Mesenchymal stem cell (in vitro differentiated cells and primary cell): ENCODE measurements at regions not wholly inside any gene's neighbourhood (a gene's known extent, or its start where the extent isn't known, plus 50 kb on each side); places are given as distances from the start of the nearest gene placed in this dataset.

Experiments used
- DNase-seq: peaks from one replicate; pipeline ENCODE4 v3.0.0-alpha.2; 2013
- H2AFZ ChIP-seq: one replicate; pipeline ENCODE4 v1.6.1; 2013; ENCODE audit warnings: low read depth, mild to moderate bottlenecking, control low read depth, inconsistent platforms, low read length, moderate library complexity
- H2AK5ac ChIP-seq: 2 replicates; pipeline ENCODE4 v1.6.1; 2013; ENCODE audit warnings: low read length, moderate library complexity, mild to moderate bottlenecking, inconsistent platforms; ENCODE audit not compliant: severe bottlenecking
- H2BK120ac ChIP-seq: one replicate; pipeline ENCODE4 v1.6.1; 2013; ENCODE audit warnings: low read depth, mild to moderate bottlenecking, inconsistent platforms, low read length, moderate library complexity
- H2BK12ac ChIP-seq, 2 experiments: one replicate each; pipeline ENCODE4 v1.6.1; 2013; ENCODE audit warnings: inconsistent platforms in 2 of 2, low read length in 2 of 2, mild to moderate bottlenecking in 2 of 2, moderate library complexity in 2 of 2, control low read depth in 1 of 2
- H2BK15ac ChIP-seq: one replicate; pipeline ENCODE4 v1.6.1; 2013; ENCODE audit warnings: mild to moderate bottlenecking, low read depth, inconsistent platforms; ENCODE audit not compliant: poor library complexity, severe bottlenecking
- H2BK5ac ChIP-seq: 2 replicates; pipeline ENCODE4 v1.6.1; 2013; ENCODE audit warnings: low read depth, mild to moderate bottlenecking, low read length, control low read depth, inconsistent platforms; ENCODE audit not compliant: poor library complexity, severe bottlenecking
- H3K14ac ChIP-seq, 2 experiments: one replicate each; pipeline ENCODE4 v1.6.1; 2013; ENCODE audit warnings: inconsistent platforms in 2 of 2, low read length in 2 of 2, control low read depth in 1 of 2, mild to moderate bottlenecking in 1 of 2, moderate library complexity in 1 of 2
- H3K18ac ChIP-seq, 2 experiments: one replicate each; pipeline ENCODE4 v1.6.1; 2013; ENCODE audit warnings: inconsistent platforms in 2 of 2, low read length in 2 of 2, control low read depth in 1 of 2, low read depth in 1 of 2, mild to moderate bottlenecking in 1 of 2
- H3K23ac ChIP-seq, 2 experiments: one replicate each; pipeline ENCODE4 v1.6.1; 2013; ENCODE audit warnings: inconsistent platforms in 2 of 2, low read length in 2 of 2, mild to moderate bottlenecking in 2 of 2, moderate library complexity in 2 of 2, control low read depth in 1 of 2
- H3K27ac ChIP-seq: 2 replicates; pipeline ENCODE4 v1.5.1; 2013; ENCODE audit warnings: mild to moderate bottlenecking, moderate library complexity, low read length, control low read depth, inconsistent platforms; ENCODE audit not compliant: poor library complexity, severe bottlenecking
- H3K27me3 ChIP-seq, 2 experiments: 2 replicates each; pipeline versions ENCODE4 v1.6.1 to v1.7.0; 2013; ENCODE audit warnings: low read length in 2 of 2, mild to moderate bottlenecking in 2 of 2, moderate library complexity in 2 of 2, control low read depth in 1 of 2, inconsistent platforms in 1 of 2; ENCODE audit not compliant: control insufficient read depth in 1 of 2, insufficient read depth in 1 of 2
- H3K36me3 ChIP-seq, 2 experiments: 2 replicates each; pipeline versions ENCODE4 v1.6.1 to v1.7.0; 2013; ENCODE audit warnings: low read length in 2 of 2, control low read depth in 1 of 2, inconsistent platforms in 1 of 2, low read depth in 1 of 2, mild to moderate bottlenecking in 1 of 2; ENCODE audit not compliant: insufficient read depth in 2 of 2, control insufficient read depth in 1 of 2
- H3K4ac ChIP-seq, 2 experiments: one replicate each; pipeline ENCODE4 v1.6.1; 2013; ENCODE audit warnings: inconsistent platforms in 2 of 2, low read length in 2 of 2, mild to moderate bottlenecking in 2 of 2, moderate library complexity in 2 of 2, control low read depth in 1 of 2, low read depth in 1 of 2
- H3K4me1 ChIP-seq: 2 replicates; pipeline ENCODE4 v1.6.1; 2013; ENCODE audit warnings: low read depth, low read length, control low read depth; ENCODE audit not compliant: control insufficient read depth, insufficient read depth
- H3K4me2 ChIP-seq: 2 replicates; pipeline ENCODE4 v1.6.1; 2013; ENCODE audit warnings: low read length, mild to moderate bottlenecking, inconsistent platforms; ENCODE audit not compliant: poor library complexity, severe bottlenecking
- H3K4me3 ChIP-seq, 2 experiments: 2 replicates each; pipeline versions ENCODE4 v1.5.1 to v1.7.0; 2013; ENCODE audit warnings: low read length in 2 of 2, mild to moderate bottlenecking in 2 of 2, control low read depth in 1 of 2, low read depth in 1 of 2; ENCODE audit not compliant: insufficient read depth in 1 of 2
- H3K79me1 ChIP-seq: replicated peaks from 2 replicates; pipeline ENCODE4 v1.6.1; 2013; ENCODE audit warnings: mild to moderate bottlenecking, control low read depth, low read length, inconsistent platforms; ENCODE audit not compliant: poor library complexity, severe bottlenecking
- H3K9ac ChIP-seq: 2 replicates; pipeline ENCODE4 v1.7.0; 2013; ENCODE audit warnings: mild to moderate bottlenecking, low read length, moderate library complexity
- H3K9me3 ChIP-seq: 2 replicates; pipeline ENCODE4 v1.7.0; 2013; ENCODE audit warnings: mild to moderate bottlenecking, low read length; ENCODE audit not compliant: control insufficient read depth
- H4K8ac ChIP-seq: one replicate; pipeline ENCODE4 v1.6.1; 2013; ENCODE audit warnings: inconsistent platforms, mild to moderate bottlenecking, low read length, moderate library complexity
- H4K91ac ChIP-seq: one replicate; pipeline ENCODE4 v1.6.1; 2013; ENCODE audit warnings: mild to moderate bottlenecking, low read length, inconsistent platforms
- WGBS: methylation state at CpG from one replicate; pipeline ENCODE4 v1.1.7; 2013; ENCODE audit warnings: mixed read lengths; 5-methylcytosine and 5-hydroxymethylcytosine counted together

GRCh38 chr4:1577822-1578217, 106.3 kb downstream of the FAM53A start:
- H3K27ac ChIP-seq = no peak overlapping the region
- no peak overlapping the region for H2BK12ac ChIP-seq
- peak overlapping the region in 1 of 2 experiments; percentile 3 for H3K4me3 ChIP-seq
- H4K91ac ChIP-seq = peak overlapping the region; percentile 36
- no peak overlapping the region for H3K4ac ChIP-seq
- no peaks in the 10 kb centered on the region for H3K9me3 ChIP-seq
- no peak overlapping the region for H3K18ac ChIP-seq
- H3K36me3 ChIP-seq = peaks cover 0 to 3% of the 10 kb centered on the region in 2 experiments
- no peak overlapping the region for H3K9ac ChIP-seq
- H2BK120ac ChIP-seq = no peak overlapping the region
- no peak overlapping the region for H2BK5ac ChIP-seq
- H2BK15ac ChIP-seq = no peak overlapping the region
- peaks cover 6 to 9% of the 10 kb centered on the region in 2 experiments for H3K27me3 ChIP-seq
- no peak overlapping the region for H2AK5ac ChIP-seq
- 89% methylated on average over 9 of the region's 17 CpGs for WGBS
- DNase-seq = no peak
- peaks cover 20% of the 10 kb centered on the region for H3K4me1 ChIP-seq
- no peak overlapping the region for H3K4me2 ChIP-seq
- H3K23ac ChIP-seq = no peak overlapping the region
- no peak overlapping the region for H3K14ac ChIP-seq
- peaks cover 3% of the 10 kb centered on the region for H3K79me1 ChIP-seq
- no peak overlapping the region for H2AFZ ChIP-seq
- no peak overlapping the region for H4K8ac ChIP-seq

GRCh38 chr4:1576961-1577821, 106.9 kb downstream of the FAM53A start:
- no peak overlapping the region for H3K4ac ChIP-seq
- H3K4me3 ChIP-seq = no peak overlapping the region
- no peak overlapping the region for H3K18ac ChIP-seq
- no peak overlapping the region for H3K27ac ChIP-seq
- H2BK5ac ChIP-seq = no peak overlapping the region
- DNase-seq = no peak
- H2AFZ ChIP-seq = no peak overlapping the region
- no peak overlapping the region for H3K4me2 ChIP-seq
- peak overlapping the region; percentile 0 for H4K91ac ChIP-seq
- H3K36me3 ChIP-seq = peaks cover 0 to 3% of the 10 kb centered on the region in 2 experiments
- H3K9me3 ChIP-seq = no peaks in the 10 kb centered on the region
- H3K23ac ChIP-seq = no peak overlapping the region
- H2BK12ac ChIP-seq = no peak overlapping the region
- no peak overlapping the region for H4K8ac ChIP-seq
- H3K27me3 ChIP-seq = peaks cover 7 to 12% of the 10 kb centered on the region in 2 experiments
- no peak overlapping the region for H2BK15ac ChIP-seq
- H2BK120ac ChIP-seq = no peak overlapping the region
- H3K4me1 ChIP-seq = peaks cover 20% of the 10 kb centered on the region
- no peak overlapping the region for H3K9ac ChIP-seq
- WGBS = 87% methylated on average over 28 of the region's 30 CpGs
- no peak overlapping the region for H2AK5ac ChIP-seq
- peaks cover 3% of the 10 kb centered on the region for H3K79me1 ChIP-seq
- no peak overlapping the region for H3K14ac ChIP-seq

- Histone ChIP-seq H3K14ac (no peak overlapping the region), H2BK5ac (no peak overlapping the region), H4K91ac (no peak overlapping the region), H3K27me3 (peaks cover 8 to 13% of the 10 kb centered on the region in 2 experiments), H3K4ac (no peak overlapping the region), H3K18ac (no peak overlapping the region), H3K9ac (no peak overlapping the region), H2AFZ (no peak overlapping the region), H3K9me3 (no peaks in the 10 kb centered on the region), H3K4me3 (no peak overlapping the region), H3K23ac (no peak overlapping the region), H3K4me1 (peaks cover 20% of the 10 kb centered on the region), H3K4me2 (no peak overlapping the region), H2BK120ac (no peak overlapping the region), H2BK12ac (no peak overlapping the region), H3K36me3 (peaks cover 0 to 3% of the 10 kb centered on the region in 2 experiments), H2AK5ac (no peak overlapping the region), H2BK15ac (no peak overlapping the region), H3K27ac (no peak overlapping the region), H4K8ac (no peak overlapping the region), H3K79me1 (peaks cover 3% of the 10 kb centered on the region)
- DNase-seq = no peak
- WGBS = 95% methylated on average over 27 of the region's 32 CpGs
These were observed 107.7 kb downstream of the FAM53A start for GRCh38 chr4:1576304-1576960.
